Muscle layer of duodenum (tissue), 2 donors: ENCODE measurements at regions not wholly inside any gene's neighbourhood (a gene's known extent, or its start where the extent isn't known, plus 50 kb on each side); places are given as distances from the start of the nearest gene placed in this dataset.

ENCODE experiments used
- H3K27ac ChIP-seq: one replicate; pipeline ENCODE4 v1.7.0; 2013; ENCODE audit warnings: mild to moderate bottlenecking, low read length
- H3K27me3 ChIP-seq: one replicate; pipeline ENCODE4 v1.7.0; 2013; ENCODE audit warnings: low read depth, mild to moderate bottlenecking, control low read depth, low read length
- H3K36me3 ChIP-seq, 2 donors: one replicate each; pipeline ENCODE4 v1.7.0; 2013; ENCODE audit warnings: low read length in 2 of 2, control low read depth in 1 of 2, mild to moderate bottlenecking in 1 of 2; ENCODE audit not compliant: insufficient read depth in 2 of 2, control insufficient read depth in 1 of 2
- H3K4me1 ChIP-seq, 2 donors: one replicate each; pipeline ENCODE4 v1.7.0; 2013; ENCODE audit warnings: low read length in 2 of 2, mild to moderate bottlenecking in 2 of 2, control low read depth in 1 of 2, moderate library complexity in 1 of 2; ENCODE audit not compliant: insufficient read depth in 2 of 2, control insufficient read depth in 1 of 2
- H3K4me3 ChIP-seq, 2 donors: one replicate each; pipeline ENCODE4 v1.7.0; 2013; ENCODE audit warnings: low read length in 2 of 2, low read depth in 1 of 2, mild to moderate bottlenecking in 1 of 2
- H3K9me3 ChIP-seq, 2 donors: one replicate each; pipeline ENCODE4 v1.7.0; 2013; ENCODE audit warnings: low read length in 2 of 2, control low read depth in 1 of 2, mild to moderate bottlenecking in 1 of 2; ENCODE audit not compliant: control insufficient read depth in 1 of 2
- donor health status: healthy.

GRCh38 chr2:6645004-6645403 lies 220.7 kb downstream of the CMPK2 start:
- Histone ChIP-seq H3K4me3 (no peak overlapping the region), H3K36me3 (no peaks in the 10 kb centered on the region), H3K4me1 (no peaks in the 10 kb centered on the region), H3K27ac (no peak overlapping the region), H3K27me3 (no peaks in the 10 kb centered on the region), H3K9me3 (no peaks in the 10 kb centered on the region)

DNA sequence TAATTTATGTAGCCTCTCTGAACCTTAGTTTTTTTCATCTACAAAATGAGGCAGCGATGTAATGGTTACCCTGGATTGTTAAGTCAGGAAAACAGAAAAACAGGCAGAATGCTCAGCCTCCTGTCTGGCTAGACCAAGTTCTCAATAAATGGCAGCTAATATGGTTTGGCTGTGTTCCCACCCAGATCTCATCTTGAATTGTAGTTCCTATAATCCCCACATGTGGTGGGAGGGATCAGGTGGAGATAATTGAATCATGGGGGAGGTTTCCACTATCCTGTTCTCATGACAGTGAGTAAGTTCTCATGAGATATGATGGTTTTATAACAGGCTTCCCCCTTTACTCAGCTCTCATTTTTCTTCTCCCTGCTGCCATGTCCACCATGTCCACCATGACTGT lies 220.0 kb downstream of the CMPK2 start:
- Histone ChIP-seq H3K4me1 (no peaks in the 10 kb centered on the region), H3K9me3 (no peaks in the 10 kb centered on the region), H3K27ac (no peak overlapping the region), H3K27me3 (no peaks in the 10 kb centered on the region), H3K4me3 (no peak overlapping the region), H3K36me3 (no peaks in the 10 kb centered on the region)

GRCh38 chr2:6647046-6647445 lies 218.7 kb downstream of the CMPK2 start:
- Histone ChIP-seq H3K4me1 (no peaks in the 10 kb centered on the region), H3K9me3 (no peaks in the 10 kb centered on the region), H3K36me3 (no peaks in the 10 kb centered on the region), H3K27me3 (no peaks in the 10 kb centered on the region), H3K27ac (no peak overlapping the region), H3K4me3 (no peak overlapping the region)

GRCh38 chr2:6648596-6649247 lies 217.0 kb downstream of the CMPK2 start:
- no peak overlapping the region for H3K27ac ChIP-seq
- no peaks in the 10 kb centered on the region for H3K4me1 ChIP-seq
- H3K4me3 ChIP-seq, result no peak overlapping the region
- H3K27me3 ChIP-seq, result no peaks in the 10 kb centered on the region
- no peaks in the 10 kb centered on the region for H3K9me3 ChIP-seq
- H3K36me3 ChIP-seq, result no peaks in the 10 kb centered on the region

- no peaks in the 10 kb centered on the region for H3K27me3 ChIP-seq
- no peak overlapping the region for H3K27ac ChIP-seq
- H3K4me1 ChIP-seq, result no peaks in the 10 kb centered on the region
These were observed 215.4 kb downstream of the CMPK2 start for GRCh38 chr2:6650311-6650710.

GRCh38 chr2:6652251-6652650 lies 213.5 kb downstream of the CMPK2 start:
- Histone ChIP-seq H3K9me3 (no peaks in the 10 kb centered on the region), H3K36me3 (no peaks in the 10 kb centered on the region), H3K27ac (no peak overlapping the region), H3K4me3 (no peak overlapping the region), H3K4me1 (no peaks in the 10 kb centered on the region), H3K27me3 (no peaks in the 10 kb centered on the region)

More at GRCh38 chr2:6650311-6650710, 215.4 kb downstream of the CMPK2 start:
- Histone ChIP-seq H3K9me3 (no peaks in the 10 kb centered on the region), H3K36me3 (no peaks in the 10 kb centered on the region), H3K4me3 (no peak overlapping the region)

- Histone ChIP-seq H3K36me3 (no peaks in the 10 kb centered on the region), H3K4me3 (no peak overlapping the region), H3K4me1 (no peaks in the 10 kb centered on the region), H3K27ac (no peak overlapping the region), H3K27me3 (no peaks in the 10 kb centered on the region), H3K9me3 (no peaks in the 10 kb centered on the region)
These were observed 212.4 kb downstream of the CMPK2 start for GRCh38 chr2:6653281-6653750.

DNA sequence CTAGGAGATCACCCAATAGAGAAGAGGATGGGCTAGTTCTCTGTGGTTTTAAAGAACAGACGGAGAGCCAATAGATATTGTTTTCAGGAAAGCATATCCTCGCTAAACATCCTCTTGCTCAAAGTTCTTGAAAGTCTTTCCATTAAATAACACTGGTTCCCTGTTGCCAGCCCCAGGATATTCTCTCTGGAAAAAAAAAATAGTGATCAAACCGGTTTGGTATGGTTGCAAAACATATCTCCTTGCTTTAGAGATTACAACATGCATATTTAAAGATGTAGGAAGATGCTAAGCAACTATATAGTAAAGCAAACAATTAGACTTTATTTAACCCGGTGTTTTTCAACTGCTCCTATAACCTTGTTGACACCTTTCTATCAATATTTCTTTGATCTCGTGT lies 211.4 kb downstream of the CMPK2 start:
- Histone ChIP-seq H3K4me3 (no peak overlapping the region), H3K36me3 (no peaks in the 10 kb centered on the region), H3K4me1 (no peaks in the 10 kb centered on the region), H3K27ac (no peak overlapping the region), H3K27me3 (no peaks in the 10 kb centered on the region), H3K9me3 (no peaks in the 10 kb centered on the region)

DNA sequence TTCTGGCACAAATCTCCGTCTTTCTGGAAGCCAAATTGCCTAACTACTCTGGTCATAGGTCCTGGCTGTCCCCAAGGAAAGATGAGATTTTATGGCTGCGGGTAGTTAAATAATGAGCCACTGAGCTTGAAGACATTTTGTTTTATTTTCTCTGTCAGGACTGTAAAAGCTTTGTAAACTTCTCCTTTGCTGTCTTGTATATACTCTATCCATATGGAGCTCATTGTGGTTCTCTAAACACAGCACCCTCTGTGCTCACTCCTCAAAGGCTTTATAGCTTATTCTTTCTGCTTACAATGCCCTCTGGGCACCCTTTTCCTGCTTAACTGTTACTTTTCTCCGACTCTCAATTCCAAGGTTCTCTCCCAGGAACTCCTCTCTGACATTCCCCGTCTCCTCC lies 209.1 kb downstream of the CMPK2 start:
- no peak overlapping the region for H3K27ac ChIP-seq
- H3K4me3 ChIP-seq, result no peak overlapping the region
- no peaks in the 10 kb centered on the region for H3K4me1 ChIP-seq
- no peaks in the 10 kb centered on the region for H3K36me3 ChIP-seq
- no peaks in the 10 kb centered on the region for H3K27me3 ChIP-seq
- no peaks in the 10 kb centered on the region for H3K9me3 ChIP-seq

DNA sequence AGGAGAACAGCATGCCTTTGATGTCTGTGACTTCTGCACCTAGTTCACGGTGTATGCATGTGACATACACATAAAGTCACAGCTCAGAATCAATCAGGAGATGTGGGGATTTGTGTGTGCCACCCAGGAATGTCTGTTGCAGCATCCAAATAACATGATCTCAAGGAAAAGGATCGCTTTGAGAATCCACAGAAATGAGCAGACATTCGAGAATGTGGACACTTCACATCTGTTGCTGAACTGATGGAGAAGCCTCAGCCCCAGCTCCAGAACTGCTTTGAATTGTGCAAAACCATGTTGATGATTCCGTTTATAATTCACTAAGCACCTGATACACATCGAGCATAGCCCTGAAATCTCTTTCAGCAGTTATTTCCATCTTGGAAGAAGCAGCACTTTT lies 208.6 kb downstream of the CMPK2 start:
- no peak overlapping the region for H3K27ac ChIP-seq
- no peak overlapping the region for H3K4me3 ChIP-seq
- no peaks in the 10 kb centered on the region for H3K36me3 ChIP-seq
- no peaks in the 10 kb centered on the region for H3K4me1 ChIP-seq
- no peaks in the 10 kb centered on the region for H3K9me3 ChIP-seq
- H3K27me3 ChIP-seq, result no peaks in the 10 kb centered on the region

DNA sequence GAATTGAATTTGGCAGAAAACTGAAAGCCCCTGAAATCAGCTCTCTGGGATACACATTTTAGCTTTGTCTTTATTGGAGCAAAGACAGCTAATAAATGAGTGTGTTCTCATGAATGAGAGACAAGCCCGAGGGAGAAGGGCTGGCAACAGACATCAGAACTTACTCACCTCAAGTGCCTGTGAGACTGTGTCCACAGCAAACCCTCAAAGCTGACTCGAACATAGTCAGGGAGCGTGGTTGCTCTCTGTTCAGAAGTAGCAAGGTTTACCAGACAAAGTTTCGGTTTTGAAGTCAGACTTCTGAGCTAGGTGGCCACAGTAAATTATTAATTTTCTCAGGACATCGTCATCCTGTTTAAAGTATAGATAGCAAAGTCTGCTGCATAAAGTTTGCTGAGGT lies 207.9 kb downstream of the CMPK2 start:
- H3K4me1 ChIP-seq, result no peaks in the 10 kb centered on the region
- no peaks in the 10 kb centered on the region for H3K9me3 ChIP-seq
- H3K36me3 ChIP-seq, result no peaks in the 10 kb centered on the region
- no peaks in the 10 kb centered on the region for H3K27me3 ChIP-seq
- no peak overlapping the region for H3K27ac ChIP-seq
- no peak overlapping the region for H3K4me3 ChIP-seq
